RWPE2 (cell line): ENCODE measurements at regions not wholly inside any gene's neighbourhood (a gene's known extent, or its start where the extent isn't known, plus 50 kb on each side); places are given as distances from the start of the nearest gene placed in this dataset.
"Not testable (repeated sequence)": the region's sequence is repeated elsewhere in the genome, so short reads cannot be mapped to it uniquely, and the experiment has no call there.

Experiments used
- ATAC-seq: fragments of 200-7000 bp; cut with Tn5 transposase; 3 replicates; pipeline ENCODE4 v1.9.1; 2021; ENCODE audit warnings: low read depth
- DNase-seq: peaks from one replicate; pipeline ENCODE4 v3.0.0-alpha.2; 2020; ENCODE audit warnings: low spot score
- H3K27ac ChIP-seq: fragments of 450-650 bp; 2 replicates; pipeline ENCODE4 v1.5.1; 2017; ENCODE audit warnings: mild to moderate bottlenecking; ENCODE audit not compliant: poor library complexity, severe bottlenecking
- H3K27me3 ChIP-seq: fragments of 250-450 bp; sonication (Bioruptor Pico); 2 replicates; pipeline ENCODE4 v1.5.1; 2021; ENCODE audit warnings: mild to moderate bottlenecking, moderate library complexity; ENCODE audit not compliant: insufficient read depth, poor library complexity, severe bottlenecking
- H3K36me3 ChIP-seq: fragments of 250-450 bp; sonication (Bioruptor Pico); 2 replicates; pipeline ENCODE4 v1.5.1; 2020; ENCODE audit warnings: low read depth, mild to moderate bottlenecking, moderate library complexity
- H3K4me1 ChIP-seq: fragments of 250-450 bp; sonication (Bioruptor Pico); 2 replicates; pipeline ENCODE4 v1.5.1; 2021; ENCODE audit warnings: mild to moderate bottlenecking, moderate library complexity; ENCODE audit not compliant: insufficient read depth, poor library complexity, severe bottlenecking
- H3K4me3 ChIP-seq: fragments of 250-450 bp; sonication (Bioruptor Pico); 2 replicates; pipeline ENCODE4 v1.5.1; 2021; ENCODE audit warnings: mild to moderate bottlenecking, moderate library complexity; ENCODE audit not compliant: severe bottlenecking
- H3K9me3 ChIP-seq: fragments of 250-450 bp; sonication (Bioruptor Pico); 2 replicates; pipeline ENCODE4 v1.5.1; 2021; ENCODE audit warnings: mild to moderate bottlenecking, moderate library complexity; ENCODE audit not compliant: severe bottlenecking
- CTCF ChIP-seq: fragments of 450-650 bp; IDR thresholded peaks from one replicate; pipeline ENCODE4 v1.5.1; 2017; ENCODE audit warnings: mild to moderate bottlenecking, moderate library complexity; ENCODE audit not compliant: poor library complexity, severe bottlenecking

GRCh38 chr9:3740690-3741419 lies 215.1 kb upstream of the RFX3 start:
- peaks cover 18% of the 10 kb centered on the region for H3K4me1 ChIP-seq
- peak overlapping the region; percentile 60 for H3K27ac ChIP-seq
- no peak for TF ChIP-seq CTCF
- no peaks in the 10 kb centered on the region for H3K27me3 ChIP-seq
- ATAC-seq (peak; percentile 98), DNase-seq (no peak)
- H3K9me3 ChIP-seq, result no peaks in the 10 kb centered on the region
- H3K4me3 ChIP-seq, result no peak overlapping the region
- H3K36me3 ChIP-seq, result no peaks in the 10 kb centered on the region

- DNase-seq (no peak), ATAC-seq (no peak)
- H3K36me3 ChIP-seq, result no peaks in the 10 kb centered on the region
- H3K27me3 ChIP-seq, result no peaks in the 10 kb centered on the region
- H3K27ac ChIP-seq, result no peak overlapping the region
- H3K9me3 ChIP-seq, result no peaks in the 10 kb centered on the region
- no peak overlapping the region for H3K4me3 ChIP-seq
- no peak for TF ChIP-seq CTCF
- peaks cover 12% of the 10 kb centered on the region for H3K4me1 ChIP-seq
Observed at GRCh38 chr9:3736161-3736560, 210.4 kb upstream of the RFX3 start.

- Histone ChIP-seq H3K4me3 (no peak overlapping the region), H3K36me3 (no peaks in the 10 kb centered on the region), H3K4me1 (peaks cover 3% of the 10 kb centered on the region), H3K27ac (no peak overlapping the region), H3K9me3 (no peaks in the 10 kb centered on the region), H3K27me3 (no peaks in the 10 kb centered on the region)
- DNase-seq (no peak), ATAC-seq (no peak)
- TF ChIP-seq CTCF, result no peak
Observed at GRCh38 chr9:3735251-3735650, 209.4 kb upstream of the RFX3 start.

- ATAC-seq, H3K36me3 ChIP-seq, H3K9me3 ChIP-seq, H3K4me3 ChIP-seq, DNase-seq, H3K4me1 ChIP-seq, H3K27ac ChIP-seq, H3K27me3 ChIP-seq: not testable (repeated sequence)
Observed at GRCh38 chr9:3733527-3734262, 207.9 kb upstream of the RFX3 start.

- Histone ChIP-seq H3K27me3 (no peaks in the 10 kb centered on the region), H3K4me3 (no peak overlapping the region), H3K4me1 (no peaks in the 10 kb centered on the region), H3K36me3 (no peaks in the 10 kb centered on the region), H3K27ac (no peak overlapping the region), H3K9me3 (no peaks in the 10 kb centered on the region)
- ATAC-seq (no peak), DNase-seq (no peak)
- TF ChIP-seq CTCF, result no peak
Observed at GRCh38 chr9:3733039-3733408, 207.2 kb upstream of the RFX3 start.
